GM21360 (cell line): ENCODE measurements at regions not wholly inside any gene's neighbourhood (a gene's known extent, or its start where the extent isn't known, plus 50 kb on each side); places are given as distances from the start of the nearest gene placed in this dataset.
"Not testable (repeated sequence)": the region's sequence is repeated elsewhere in the genome, so short reads cannot be mapped to it uniquely, and the experiment has no call there.

Experiments
- ATAC-seq: cut with Tn5 transposase; IDR thresholded peaks from one replicate; pipeline ENCODE4 v1.9.1; 2021; ENCODE audit warnings: mild to moderate bottlenecking, moderate library complexity; ENCODE audit not compliant: unreplicated experiment

- no peak for ATAC-seq
These were observed 189.4 kb downstream of the WNT5A start for GRCh38 chr3:55297706-55298105.

- no peak for ATAC-seq
These were observed 189.9 kb downstream of the WNT5A start for GRCh38 chr3:55297245-55297644.

- no peak for ATAC-seq
These were observed 190.3 kb downstream of the WNT5A start for GRCh38 chr3:55296791-55297190.

- no peak for ATAC-seq
These were observed 191.1 kb downstream of the WNT5A start for GRCh38 chr3:55296030-55296429.

- no peak for ATAC-seq
These were observed 192.5 kb downstream of the WNT5A start for GRCh38 chr3:55294557-55294956.

- ATAC-seq: no peak
These were observed 194.7 kb downstream of the WNT5A start for GRCh38 chr3:55292360-55292759.

GRCh38 chr3:55288657-55289056 is 198.4 kb downstream of the WNT5A start:
- no peak for ATAC-seq

- no peak for ATAC-seq
These were observed 200.4 kb downstream of the WNT5A start for GRCh38 chr3:55286693-55287092.

GRCh38 chr3:55285156-55285555 is 201.9 kb downstream of the WNT5A start:
- ATAC-seq: no peak

- ATAC-seq: no peak
These were observed 203.6 kb downstream of the WNT5A start for GRCh38 chr3:55283441-55283925.

GRCh38 chr3:55282994-55283393 is 204.1 kb downstream of the WNT5A start:
- ATAC-seq: no peak

- no peak for ATAC-seq
These were observed 215.0 kb downstream of the WNT5A start for GRCh38 chr3:55272031-55272645.

- ATAC-seq: no peak
These were observed 215.6 kb downstream of the WNT5A start for GRCh38 chr3:55271549-55271948.

- ATAC-seq: no peak
These were observed 216.1 kb downstream of the WNT5A start for GRCh38 chr3:55270976-55271375.

GRCh38 chr3:55269636-55270035 is 217.5 kb downstream of the WNT5A start:
- ATAC-seq: no peak

- no peak for ATAC-seq
These were observed 218.0 kb downstream of the WNT5A start for GRCh38 chr3:55269096-55269495.

GRCh38 chr3:55267206-55267930 is 219.7 kb downstream of the WNT5A start:
- ATAC-seq: no peak

- ATAC-seq: no peak
These were observed 222.2 kb downstream of the WNT5A start for GRCh38 chr3:55264919-55265318.

- no peak for ATAC-seq
These were observed 234.2 kb downstream of the WNT5A start for GRCh38 chr3:55252921-55253320.

GRCh38 chr3:55249156-55249555 is 237.9 kb downstream of the WNT5A start:
- not testable (repeated sequence) for ATAC-seq

- no peak for ATAC-seq
These were observed 239.4 kb downstream of the WNT5A start for GRCh38 chr3:55247666-55248065.

- no peak for ATAC-seq
These were observed 241.1 kb downstream of the WNT5A start for GRCh38 chr3:55246033-55246432.

GRCh38 chr3:55245351-55245750 is 241.8 kb downstream of the WNT5A start:
- no peak for ATAC-seq
